HG03103 (cell line): ENCODE measurements at regions not wholly inside any gene's neighbourhood (a gene's known extent, or its start where the extent isn't known, plus 50 kb on each side); places are given as distances from the start of the nearest gene placed in this dataset.
"Not testable (repeated sequence)": the region's sequence is repeated elsewhere in the genome, so short reads cannot be mapped to it uniquely, and the experiment has no call there.

Experiments
- ATAC-seq: cut with Tn5 transposase; IDR thresholded peaks from one replicate; pipeline ENCODE4 v1.9.1; 2021; ENCODE audit warnings: low read depth; ENCODE audit not compliant: unreplicated experiment

DNA sequence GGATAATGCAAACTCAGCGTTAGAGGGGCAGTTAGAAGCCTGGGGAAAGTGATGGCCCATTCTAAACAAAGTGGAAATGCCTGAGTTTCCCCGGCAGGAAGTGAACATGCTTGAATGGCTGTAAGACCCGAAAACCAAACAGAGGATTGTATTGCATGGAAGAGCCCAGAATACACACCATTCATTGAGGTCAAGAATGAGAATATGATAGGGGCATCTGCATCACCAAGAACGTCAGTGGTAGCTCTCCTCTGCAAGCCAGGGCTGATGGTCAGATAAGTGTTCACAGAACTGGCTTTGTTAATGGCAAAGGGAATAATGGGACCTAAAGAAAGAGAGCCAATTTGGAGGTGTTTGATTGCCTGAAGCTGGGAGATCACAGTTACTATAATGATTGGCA, 663.4 kb downstream of the KHDRBS2 start:
- no peak for ATAC-seq

DNA sequence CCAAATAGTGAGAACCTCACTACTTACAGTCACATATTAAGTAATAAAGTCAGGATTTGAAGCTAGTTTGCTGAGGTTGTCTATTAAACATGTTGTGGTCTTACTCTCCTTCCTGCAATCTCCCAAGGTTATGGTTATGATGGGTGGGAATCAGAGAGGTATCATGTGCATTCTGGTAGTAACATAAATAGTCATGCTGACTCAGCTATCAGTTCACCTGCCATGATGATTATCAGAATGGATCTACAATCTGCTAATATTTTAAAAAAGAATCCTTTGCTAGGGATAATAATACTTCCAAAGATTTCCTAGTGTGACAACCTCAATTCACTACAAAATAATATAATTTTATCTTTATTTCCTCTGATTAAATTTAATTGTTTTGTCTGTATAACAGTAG, 671.9 kb downstream of the KHDRBS2 start:
- no peak for ATAC-seq

DNA sequence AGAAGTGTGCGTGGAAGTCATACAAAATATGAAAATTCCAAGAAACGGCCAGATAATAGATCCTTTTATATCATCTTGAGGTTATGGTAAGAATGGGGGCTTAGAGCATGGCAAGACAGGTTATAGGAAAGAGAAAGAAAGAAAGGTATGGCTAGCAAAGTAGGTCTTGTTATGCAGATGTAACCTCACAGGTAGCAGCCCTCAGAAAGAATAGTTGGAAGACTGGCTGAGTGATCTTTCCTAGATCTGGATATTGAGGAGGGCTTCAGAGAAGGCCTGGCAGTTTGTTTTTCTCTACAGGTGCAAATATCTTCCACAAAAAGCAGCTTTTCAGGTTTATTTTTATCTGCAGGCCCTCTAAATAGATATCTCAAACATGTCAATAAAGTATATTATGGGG, 679.5 kb downstream of the KHDRBS2 start:
- ATAC-seq, result no peak

DNA sequence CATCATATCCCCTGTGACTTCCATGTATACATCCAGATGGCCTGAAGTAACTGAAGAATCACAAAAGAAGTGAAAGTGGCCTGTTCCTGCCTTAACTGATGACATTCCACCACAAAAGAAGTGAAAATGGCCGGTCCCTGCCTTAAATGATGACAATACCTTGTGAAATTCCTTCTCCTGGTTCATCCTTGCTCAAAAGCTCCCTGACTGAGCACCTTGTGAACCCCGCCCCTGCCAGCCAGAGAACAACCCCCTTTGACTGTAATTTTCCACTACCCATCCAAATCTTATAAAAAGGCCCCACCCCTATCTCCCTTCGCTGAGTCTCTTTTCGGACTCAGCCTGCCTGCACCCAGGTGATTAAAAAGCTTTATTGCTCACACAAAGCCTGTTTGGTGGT, 680.2 kb downstream of the KHDRBS2 start:
- ATAC-seq, result not testable (repeated sequence)

DNA sequence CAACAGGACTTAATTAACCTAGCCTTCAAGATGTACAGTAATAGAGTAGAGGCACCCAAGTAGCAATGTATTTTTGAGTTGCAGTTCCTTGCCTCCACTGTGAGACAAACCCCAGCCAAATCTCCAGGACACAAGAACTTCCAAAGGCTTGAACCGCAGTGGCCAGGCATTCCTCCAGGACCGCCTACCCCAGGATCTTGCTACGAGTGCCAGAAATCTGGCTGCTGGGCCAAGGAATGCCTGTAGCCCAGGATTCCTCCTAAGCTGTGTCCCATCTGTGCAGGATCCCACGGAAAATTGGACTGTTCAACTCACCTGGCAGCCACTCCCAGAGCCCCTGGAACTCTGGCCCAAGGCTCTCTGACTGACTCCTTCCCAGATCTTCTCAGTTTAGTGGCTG, 683.9 kb downstream of the KHDRBS2 start:
- ATAC-seq, result not testable (repeated sequence)

DNA sequence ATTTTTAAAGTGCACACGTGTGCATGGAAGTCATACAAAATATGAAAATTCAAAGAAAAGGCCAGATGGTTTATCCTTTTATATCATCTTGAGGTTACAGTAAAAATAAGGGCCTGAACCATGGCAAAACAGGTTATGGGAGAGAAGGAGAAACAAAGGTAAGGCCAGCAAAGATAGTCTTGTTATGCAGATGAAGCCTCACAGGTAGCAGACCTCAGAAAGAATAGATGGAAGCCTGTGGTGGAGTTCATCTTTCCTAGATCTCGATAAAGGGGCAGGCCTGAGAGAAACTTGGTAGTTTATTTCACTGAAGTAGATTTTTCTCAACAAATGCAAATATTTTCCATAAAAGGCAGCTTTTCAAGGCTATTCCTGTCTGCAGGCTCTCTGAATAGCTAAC, 693.8 kb downstream of the KHDRBS2 start:
- no peak for ATAC-seq

DNA sequence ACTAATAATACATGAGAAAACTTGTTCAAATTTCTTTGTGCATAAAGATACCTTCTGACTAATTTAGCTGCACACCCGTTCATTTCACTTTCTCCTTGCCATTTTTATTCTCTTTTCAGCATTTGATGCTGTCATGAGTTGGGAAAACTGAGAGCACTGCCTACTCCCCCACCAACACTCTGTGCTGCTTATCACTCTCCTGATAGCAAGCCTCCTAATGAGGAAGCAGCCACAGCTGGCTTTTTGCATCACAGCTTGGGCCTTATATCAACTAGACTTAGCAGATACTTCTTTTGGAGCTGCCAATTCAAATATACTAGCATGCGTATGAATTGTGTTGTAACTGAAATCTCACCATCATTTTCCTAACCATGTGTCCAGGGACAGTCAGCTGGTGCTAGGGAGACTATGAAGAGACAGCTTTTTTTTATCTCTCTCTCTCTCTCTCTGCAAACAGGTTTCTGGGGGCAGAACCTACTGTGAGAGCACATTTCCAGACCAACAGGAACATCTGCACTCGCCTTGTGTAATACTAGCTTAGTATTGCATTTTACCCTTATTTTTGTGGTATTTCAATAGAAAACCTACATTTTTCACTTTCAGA, 699.0 kb downstream of the KHDRBS2 start:
- no peak for ATAC-seq

DNA sequence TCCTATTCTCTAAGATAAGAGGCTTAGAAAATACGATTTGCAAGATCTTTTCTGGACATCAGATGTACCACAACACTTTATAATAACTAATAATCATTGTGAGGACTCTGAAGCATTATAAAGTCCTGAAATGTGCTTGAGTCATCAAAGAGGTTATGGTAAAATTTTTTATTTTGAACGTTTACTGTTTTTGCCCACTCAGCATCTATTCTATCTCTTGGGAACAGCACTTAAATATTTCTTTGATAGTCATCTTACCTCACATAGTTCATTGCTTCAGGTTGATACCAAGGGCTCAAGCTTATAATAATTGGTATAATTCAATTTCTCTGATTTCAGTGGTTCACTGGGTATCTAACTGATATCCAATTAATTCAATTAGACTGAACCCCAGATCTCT, 700.5 kb downstream of the KHDRBS2 start:
- ATAC-seq, result no peak

DNA sequence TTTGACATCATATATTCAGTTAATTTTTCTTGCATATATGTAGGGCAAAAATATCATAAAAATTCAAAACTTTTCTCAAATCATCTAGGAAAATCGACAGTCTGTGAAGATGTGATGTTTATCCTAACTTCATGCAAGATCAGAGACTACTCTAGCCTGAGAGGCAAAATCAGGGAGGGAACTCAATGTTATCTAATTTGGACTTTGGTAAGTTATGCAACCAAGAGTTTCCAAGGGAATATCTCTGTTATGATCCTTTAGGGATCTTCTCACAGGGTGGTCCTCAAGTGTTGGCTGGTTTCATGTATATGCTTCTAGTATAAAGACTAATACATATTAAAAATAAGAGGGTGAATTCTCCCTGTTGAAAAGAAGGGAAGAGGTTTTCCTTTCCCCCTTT, 723.9 kb downstream of the KHDRBS2 start:
- no peak for ATAC-seq

DNA sequence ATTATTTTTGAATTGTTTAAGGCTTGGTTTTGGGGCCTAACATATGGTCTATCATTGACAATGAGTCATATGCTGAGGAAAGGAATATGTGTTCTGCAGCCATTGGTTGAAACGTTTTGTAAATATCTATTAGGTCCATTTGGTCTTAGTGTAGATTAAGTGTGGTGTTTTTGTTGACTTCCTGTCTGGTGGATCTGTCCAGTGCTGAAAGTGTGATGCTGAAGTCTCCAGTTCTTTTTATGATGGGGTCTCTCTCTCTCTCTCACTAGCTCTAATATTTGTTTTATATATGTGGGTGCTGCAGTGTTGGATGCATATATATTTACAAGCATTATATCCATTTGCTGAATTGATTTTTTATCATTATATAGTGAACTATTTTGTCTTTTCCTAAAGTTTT, 727.2 kb downstream of the KHDRBS2 start:
- ATAC-seq, result no peak

DNA sequence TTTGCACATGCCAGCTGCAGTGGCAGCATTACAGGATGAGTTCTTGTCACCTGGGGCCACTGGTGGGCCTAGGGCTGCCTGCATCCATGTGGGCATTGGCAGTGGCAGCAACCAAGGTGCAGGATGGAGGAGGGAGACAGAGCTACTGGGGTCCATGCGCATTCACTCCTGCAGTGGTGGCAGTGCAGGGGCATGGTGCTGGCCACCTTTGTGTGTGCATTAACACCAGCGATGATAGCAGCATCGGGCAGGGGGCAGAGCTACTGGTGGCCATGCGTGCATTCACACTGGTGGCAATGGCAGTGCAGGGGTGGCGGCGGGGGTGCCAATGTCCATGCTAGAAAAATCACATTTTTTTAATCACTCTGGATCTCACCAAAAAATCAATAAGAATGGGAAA, 730.0 kb downstream of the KHDRBS2 start:
- no peak for ATAC-seq

DNA sequence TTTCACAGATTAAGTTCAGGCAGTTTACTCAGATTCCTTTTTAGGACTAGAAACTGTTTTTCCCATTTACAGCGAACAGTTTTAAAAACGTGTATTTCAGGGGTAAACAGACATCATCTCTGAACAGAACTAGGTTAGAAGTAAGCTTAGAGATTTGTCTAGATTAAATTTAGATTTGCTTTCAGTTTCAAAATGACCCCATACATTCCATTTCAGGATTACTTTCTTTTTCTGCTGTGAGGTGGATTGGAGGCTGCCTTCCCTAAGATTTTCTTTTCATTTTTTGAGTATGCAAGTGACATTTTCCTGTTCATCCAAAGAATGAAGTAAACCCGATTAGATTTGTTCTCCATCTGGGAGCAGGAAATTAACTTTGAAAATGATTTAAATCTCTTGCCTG, 747.2 kb downstream of the KHDRBS2 start:
- peak; percentile 82 for ATAC-seq

DNA sequence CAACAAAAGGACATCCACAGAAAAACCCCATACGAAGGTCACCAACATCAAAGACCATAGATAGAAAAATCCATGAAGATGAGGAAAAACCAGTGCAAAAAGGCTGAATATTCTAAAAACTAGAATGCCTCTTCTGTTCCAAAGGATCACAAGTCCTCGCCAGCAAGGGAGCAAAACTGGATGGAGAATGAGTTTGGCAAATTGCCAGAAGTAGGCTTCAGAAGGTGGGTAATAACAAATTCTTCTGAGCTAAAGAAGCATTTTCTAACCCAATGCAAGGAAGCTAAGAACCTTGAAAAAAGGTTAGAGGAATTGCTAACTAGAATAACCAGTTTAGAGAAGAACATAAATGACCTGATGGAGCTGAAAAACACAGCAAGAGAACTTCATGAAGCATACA, 753.3 kb downstream of the KHDRBS2 start:
- ATAC-seq, result not testable (repeated sequence)
